ENCODE measurements at regions not wholly inside any gene's neighbourhood (a gene's known extent, or its start where the extent isn't known, plus 50 kb on each side); places are given as distances from the start of the nearest gene placed in this dataset.

GRCh38 chr3:113140876-113141275 is 70.5 kb upstream of the BOC start:
- DNase-seq = no peak

GRCh38 chr3:113141543-113141942 is 69.8 kb upstream of the BOC start:
- no peak for DNase-seq

GRCh38 chr3:113142476-113142875 is 68.9 kb upstream of the BOC start:
- no peak for DNase-seq

- no peak for DNase-seq
Measured at GRCh38 chr3:113143353-113143752, 68.0 kb upstream of the BOC start.

GRCh38 chr3:113147681-113148261 is 63.6 kb upstream of the BOC start:
- DNase-seq = no peak

GRCh38 chr3:113148284-113148683 is 63.1 kb upstream of the BOC start:
- DNase-seq = peak; percentile 27 to 61

GRCh38 chr3:113150250-113150649 is 61.1 kb upstream of the BOC start:
- no peak for DNase-seq

GRCh38 chr3:113151461-113152031 is 59.8 kb upstream of the BOC start:
- no peak for DNase-seq

GRCh38 chr3:113152849-113153248 is 58.5 kb upstream of the BOC start:
- no peak for DNase-seq

GRCh38 chr3:113153499-113154107 is 57.8 kb upstream of the BOC start:
- no peak for DNase-seq

GRCh38 chr3:113156816-113157333 is 54.5 kb upstream of the BOC start:
- no peak for DNase-seq

GRCh38 chr3:113157408-113158030 is 53.8 kb upstream of the BOC start:
- peak in 1 of 2 experiments; percentile 57 for DNase-seq

GRCh38 chr3:113158171-113158570 is 53.2 kb upstream of the BOC start:
- no peak for DNase-seq
